ENCODE measurements at regions not wholly inside any gene's neighbourhood (a gene's known extent, or its start where the extent isn't known, plus 50 kb on each side); places are given as distances from the start of the nearest gene placed in this dataset.

DNA sequence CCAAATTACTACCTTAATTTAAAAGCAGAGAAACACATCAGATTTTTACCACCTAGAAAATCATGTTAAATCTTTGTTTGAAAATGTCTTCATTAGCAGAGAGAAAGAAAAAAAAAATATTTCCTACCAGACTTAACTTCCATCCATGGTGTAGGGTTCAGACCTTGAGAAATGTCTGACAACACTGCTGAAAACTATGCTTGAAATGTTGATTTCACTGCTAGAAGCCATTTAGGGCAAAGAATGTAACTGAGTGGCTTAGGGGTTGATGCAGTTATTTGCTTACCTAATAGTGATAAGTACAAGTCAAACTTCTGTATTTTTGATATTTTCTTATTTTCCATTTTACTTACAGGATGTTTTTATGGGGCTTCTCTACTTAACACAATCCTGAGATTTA lies 495.6 kb upstream of the NEGR1 start:
- in situ Hi-C loops (cut with MboI) = no loop called here
- no peak overlapping the region for H3K4me2 ChIP-seq (ENCODE audit: unreplicated experiment)
- no peaks in the 10 kb centered on the region for H3K27me3 ChIP-seq (replicated peaks; ENCODE audit: insufficient read depth)
- no peak overlapping the region for H3K9ac ChIP-seq
- DNase-seq = peak; percentile 4
- no peak overlapping the region for H3K27ac ChIP-seq
- H3K4me3 ChIP-seq = no peak overlapping the region
- no peaks in the 10 kb centered on the region for H3K9me2 ChIP-seq (ENCODE audit: insufficient read depth)
- TF ChIP-seq EZH2phosphoT487 (IDR thresholded peaks at IDR 0.05; ENCODE audit: insufficient read depth, low read depth) = no peak
- no peak for TF ChIP-seq EZH2 (IDR thresholded peaks at IDR 0.05; ENCODE audit: insufficient read depth, poor library complexity, severe bottlenecking)
- H4K20me1 ChIP-seq (ENCODE audit: insufficient read depth) = no peaks in the 10 kb centered on the region
- no peaks in the 10 kb centered on the region for H3K9me3 ChIP-seq (ENCODE audit: low read depth)
- H3K79me2 ChIP-seq (ENCODE audit: insufficient read depth) = no peaks in the 10 kb centered on the region
- no peaks in the 10 kb centered on the region for H3K36me3 ChIP-seq (ENCODE audit: low read depth)
- no peaks in the 10 kb centered on the region for H3K4me1 ChIP-seq (ENCODE audit: insufficient read depth)
- no peak overlapping the region for H2AFZ ChIP-seq
- H3F3A ChIP-seq (ENCODE audit: insufficient read depth) = no peaks in the 10 kb centered on the region

DNA sequence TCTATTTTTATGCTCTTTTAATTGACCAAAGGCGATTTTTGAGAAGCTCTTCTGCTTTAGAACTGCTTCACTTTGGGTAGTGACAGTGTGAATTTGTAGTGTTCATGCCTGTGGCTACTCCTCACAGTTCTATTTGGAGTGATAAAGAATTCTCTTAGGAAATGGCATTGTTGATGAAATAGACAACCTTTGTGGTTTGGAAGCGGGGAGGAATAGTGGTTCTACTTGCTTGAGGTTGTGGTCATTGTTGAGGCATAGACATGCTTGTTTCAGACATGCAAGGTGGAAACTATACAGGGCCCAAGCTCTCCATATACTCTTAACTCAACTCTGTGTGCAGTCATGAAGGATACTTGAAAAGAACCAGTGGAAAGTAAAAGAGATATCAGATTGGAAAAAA lies 481.1 kb upstream of the NEGR1 start:
- no peaks in the 10 kb centered on the region for H3K36me3 ChIP-seq (ENCODE audit: low read depth)

DNA sequence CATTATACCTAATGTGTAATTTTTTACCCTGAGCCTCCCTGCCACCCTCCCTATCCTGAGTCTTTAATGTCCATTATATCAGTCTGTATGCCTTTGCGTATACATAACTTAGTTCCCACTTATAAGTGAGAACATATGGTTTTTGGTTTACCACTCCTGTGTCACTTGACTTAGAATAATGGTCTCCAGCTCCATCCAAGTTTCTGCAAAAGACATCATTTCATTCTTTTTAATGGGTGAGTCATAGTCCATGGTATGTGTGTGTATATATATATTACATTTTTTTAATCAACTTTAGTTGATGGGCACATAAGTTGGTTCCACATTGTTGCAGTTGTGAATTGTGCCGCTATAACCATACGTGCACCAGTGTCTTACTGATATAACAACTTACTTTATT lies 477.1 kb upstream of the NEGR1 start:
- Histone ChIP-seq H3K9ac (no peak overlapping the region), H3K4me2 (ENCODE audit: unreplicated experiment) (no peak overlapping the region), H3K36me3 (ENCODE audit: low read depth) (no peaks in the 10 kb centered on the region), H2AFZ (no peak overlapping the region), H3K27me3 (replicated peaks; ENCODE audit: insufficient read depth) (no peaks in the 10 kb centered on the region), H3K4me3 (no peak overlapping the region), H3K27ac (no peak overlapping the region), H3K4me1 (ENCODE audit: insufficient read depth) (no peaks in the 10 kb centered on the region), H3K79me2 (ENCODE audit: insufficient read depth) (no peaks in the 10 kb centered on the region), H3K9me3 (ENCODE audit: low read depth) (no peaks in the 10 kb centered on the region), H4K20me1 (ENCODE audit: insufficient read depth) (no peaks in the 10 kb centered on the region), H3F3A (ENCODE audit: insufficient read depth) (no peaks in the 10 kb centered on the region), H3K9me2 (ENCODE audit: insufficient read depth) (no peaks in the 10 kb centered on the region)
- no peak for DNase-seq
- in situ Hi-C loops (cut with MboI) = no loop called here
- WGBS, 2 experiments (ENCODE audit: low coverage in 1 of 2, low lambda C conversion rate in 2 of 2, missing lambda C conversion rate in 2 of 2) = 51 to 56% methylated on average over 3 of the region's 3 CpGs
- no peak for TF ChIP-seq EZH2phosphoT487 (IDR thresholded peaks at IDR 0.05; ENCODE audit: insufficient read depth, low read depth)
- TF ChIP-seq EZH2 (IDR thresholded peaks at IDR 0.05; ENCODE audit: insufficient read depth, poor library complexity, severe bottlenecking) = no peak

More for the DNA sequence above, 481.1 kb upstream of the NEGR1 start:
- no peaks in the 10 kb centered on the region for H3F3A ChIP-seq (ENCODE audit: insufficient read depth)
- no peak overlapping the region for H3K4me3 ChIP-seq
- H3K9me2 ChIP-seq (ENCODE audit: insufficient read depth) = no peaks in the 10 kb centered on the region
- H3K4me2 ChIP-seq (ENCODE audit: unreplicated experiment) = no peak overlapping the region
- TF ChIP-seq EZH2 (IDR thresholded peaks at IDR 0.05; ENCODE audit: insufficient read depth, poor library complexity, severe bottlenecking) = no peak
- no peak for TF ChIP-seq EZH2phosphoT487 (IDR thresholded peaks at IDR 0.05; ENCODE audit: insufficient read depth, low read depth)
- no peaks in the 10 kb centered on the region for H4K20me1 ChIP-seq (ENCODE audit: insufficient read depth)
- no peak overlapping the region for H2AFZ ChIP-seq
- no peak overlapping the region for H3K9ac ChIP-seq
- H3K9me3 ChIP-seq (ENCODE audit: low read depth) = no peaks in the 10 kb centered on the region
- no peaks in the 10 kb centered on the region for H3K4me1 ChIP-seq (ENCODE audit: insufficient read depth)
- no peaks in the 10 kb centered on the region for H3K79me2 ChIP-seq (ENCODE audit: insufficient read depth)
- no peaks in the 10 kb centered on the region for H3K27me3 ChIP-seq (replicated peaks; ENCODE audit: insufficient read depth)
- in situ Hi-C loops (cut with MboI) = no loop called here
- H3K27ac ChIP-seq = no peak overlapping the region
- no peak for DNase-seq
- 14 to 24% methylated on average over 2 of the region's 2 CpGs for WGBS, 2 experiments (ENCODE audit: low coverage in 1 of 2, low lambda C conversion rate in 2 of 2, missing lambda C conversion rate in 2 of 2)

DNA sequence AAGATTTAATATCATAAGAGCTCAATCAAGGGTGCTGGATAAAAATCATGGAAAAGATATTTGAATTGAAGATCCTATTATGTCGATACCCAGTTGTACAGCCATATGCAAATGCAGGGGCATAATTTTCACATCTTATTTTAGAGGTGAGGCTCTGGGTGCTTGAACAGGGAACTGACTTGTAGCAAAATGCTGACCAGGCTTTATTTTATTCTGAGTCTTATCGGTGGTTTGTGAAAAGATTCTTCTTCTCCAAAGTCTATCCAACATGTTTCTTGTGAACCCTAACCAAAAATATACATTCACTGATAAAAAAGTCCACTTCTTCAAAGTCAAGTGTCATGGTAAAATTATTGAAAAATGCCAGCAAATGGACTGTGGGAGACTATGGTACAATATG lies 475.5 kb upstream of the NEGR1 start:
- H3K9me3 ChIP-seq (ENCODE audit: low read depth) = no peaks in the 10 kb centered on the region
- H3K27ac ChIP-seq = no peak overlapping the region
- DNase-seq = no peak
- H3K27me3 ChIP-seq (replicated peaks; ENCODE audit: insufficient read depth) = no peaks in the 10 kb centered on the region
- no peaks in the 10 kb centered on the region for H4K20me1 ChIP-seq (ENCODE audit: insufficient read depth)
- no peak overlapping the region for H3K4me2 ChIP-seq (ENCODE audit: unreplicated experiment)
- H3K4me3 ChIP-seq = no peak overlapping the region
- no peaks in the 10 kb centered on the region for H3K4me1 ChIP-seq (ENCODE audit: insufficient read depth)
- no peak overlapping the region for H2AFZ ChIP-seq
- no peaks in the 10 kb centered on the region for H3F3A ChIP-seq (ENCODE audit: insufficient read depth)
- TF ChIP-seq EZH2phosphoT487 (IDR thresholded peaks at IDR 0.05; ENCODE audit: insufficient read depth, low read depth) (no peak), EZH2 (IDR thresholded peaks at IDR 0.05; ENCODE audit: insufficient read depth, poor library complexity, severe bottlenecking) (no peak)
- no peaks in the 10 kb centered on the region for H3K79me2 ChIP-seq (ENCODE audit: insufficient read depth)
- in situ Hi-C loops (cut with MboI) = no loop called here
- no peak overlapping the region for H3K9ac ChIP-seq
- 35 to 47% methylated on average over 2 of the region's 2 CpGs for WGBS, 2 experiments (ENCODE audit: low coverage in 1 of 2, low lambda C conversion rate in 2 of 2, missing lambda C conversion rate in 2 of 2)
- no peaks in the 10 kb centered on the region for H3K36me3 ChIP-seq (ENCODE audit: low read depth)
- no peaks in the 10 kb centered on the region for H3K9me2 ChIP-seq (ENCODE audit: insufficient read depth)

DNA sequence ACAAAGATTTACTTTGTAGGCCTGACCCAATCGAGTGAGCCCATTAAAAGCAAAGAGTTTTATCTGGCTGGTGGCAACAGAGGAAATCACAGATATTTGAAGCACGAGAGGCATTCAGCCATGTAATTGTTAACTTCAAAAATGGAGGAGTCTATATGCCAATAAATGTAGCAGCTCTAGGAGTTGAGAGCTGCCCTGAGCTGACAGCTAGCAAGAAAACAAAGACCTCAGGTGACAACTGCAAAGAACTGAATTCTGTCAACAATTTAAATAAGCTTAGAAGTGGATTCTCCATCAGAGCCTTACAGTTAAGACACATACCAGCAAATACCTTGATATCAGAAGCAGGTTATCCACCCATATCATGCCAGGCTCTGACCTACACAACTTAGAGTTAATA lies 463.1 kb upstream of the NEGR1 start:
- WGBS, 2 experiments (ENCODE audit: low coverage in 1 of 2, low lambda C conversion rate in 2 of 2, missing lambda C conversion rate in 2 of 2) = 12 to 13% methylated on average over 2 of the region's 2 CpGs
- H2AFZ ChIP-seq = no peak overlapping the region
- no peaks in the 10 kb centered on the region for H3F3A ChIP-seq (ENCODE audit: insufficient read depth)
- no peak overlapping the region for H3K4me2 ChIP-seq (ENCODE audit: unreplicated experiment)
- no peaks in the 10 kb centered on the region for H3K79me2 ChIP-seq (ENCODE audit: insufficient read depth)
- no peaks in the 10 kb centered on the region for H3K27me3 ChIP-seq (replicated peaks; ENCODE audit: insufficient read depth)
- H3K9me2 ChIP-seq (ENCODE audit: insufficient read depth) = no peaks in the 10 kb centered on the region
- DNase-seq = no peak
- no peaks in the 10 kb centered on the region for H3K4me1 ChIP-seq (ENCODE audit: insufficient read depth)
- in situ Hi-C loops (cut with MboI) = no loop called here
- H3K9ac ChIP-seq = no peak overlapping the region
- no peaks in the 10 kb centered on the region for H4K20me1 ChIP-seq (ENCODE audit: insufficient read depth)
- H3K4me3 ChIP-seq = no peak overlapping the region
- H3K36me3 ChIP-seq (ENCODE audit: low read depth) = no peaks in the 10 kb centered on the region
- no peaks in the 10 kb centered on the region for H3K9me3 ChIP-seq (ENCODE audit: low read depth)
- TF ChIP-seq EZH2phosphoT487 (IDR thresholded peaks at IDR 0.05; ENCODE audit: insufficient read depth, low read depth) (no peak), EZH2 (IDR thresholded peaks at IDR 0.05; ENCODE audit: insufficient read depth, poor library complexity, severe bottlenecking) (no peak)
- H3K27ac ChIP-seq = no peak overlapping the region
